ENCODE measurements at regions not wholly inside any gene's neighbourhood (a gene's known extent, or its start where the extent isn't known, plus 50 kb on each side); places are given as distances from the start of the nearest gene placed in this dataset.

- H3K9me3 Mint-ChIP-seq (ENCODE audit: unreplicated experiment), result peaks cover 4% of the 10 kb centered on the region
- DNase-seq, result peak; percentile 75
- H3K4me1 Mint-ChIP-seq (ENCODE audit: low read depth, unreplicated experiment), result peaks cover 42% of the 10 kb centered on the region
- no peak for TF ChIP-seq CTCF (IDR thresholded peaks at IDR 0.05; ENCODE audit: partially characterized antibody, unreplicated experiment)
- H3K27ac Mint-ChIP-seq (ENCODE audit: unreplicated experiment), result peak overlapping the region; percentile 99
- H3K36me3 Mint-ChIP-seq (ENCODE audit: unreplicated experiment), result peaks cover 5% of the 10 kb centered on the region
- H3K4me3 Mint-ChIP-seq (ENCODE audit: unreplicated experiment), result peak overlapping the region; percentile 68
- peaks cover 4% of the 10 kb centered on the region for H3K27me3 Mint-ChIP-seq (ENCODE audit: unreplicated experiment)
These were observed 75.0 kb upstream of the RNU6-1 start for GRCh38 chr15:67914537-67915460.

GRCh38 chr15:67915461-67916374 is 75.9 kb upstream of the RNU6-1 start:
- DNase-seq, result no peak
- peaks cover 6% of the 10 kb centered on the region for H3K27me3 Mint-ChIP-seq (ENCODE audit: unreplicated experiment)
- no peak for TF ChIP-seq CTCF (IDR thresholded peaks at IDR 0.05; ENCODE audit: partially characterized antibody, unreplicated experiment)
- H3K4me3 Mint-ChIP-seq (ENCODE audit: unreplicated experiment), result peak overlapping the region; percentile 68
- H3K36me3 Mint-ChIP-seq (ENCODE audit: unreplicated experiment), result peaks cover 5% of the 10 kb centered on the region
- peaks cover 42% of the 10 kb centered on the region for H3K4me1 Mint-ChIP-seq (ENCODE audit: low read depth, unreplicated experiment)
- peaks cover 6% of the 10 kb centered on the region for H3K9me3 Mint-ChIP-seq (ENCODE audit: unreplicated experiment)
- peak overlapping the region; percentile 99 for H3K27ac Mint-ChIP-seq (ENCODE audit: unreplicated experiment)

GRCh38 chr15:67916565-67916964 is 76.7 kb upstream of the RNU6-1 start:
- no peak for TF ChIP-seq CTCF (IDR thresholded peaks at IDR 0.05; ENCODE audit: partially characterized antibody, unreplicated experiment)
- Mint-ChIP-seq H3K27me3 (ENCODE audit: unreplicated experiment) (peaks cover 6% of the 10 kb centered on the region), H3K9me3 (ENCODE audit: unreplicated experiment) (peaks cover 6% of the 10 kb centered on the region), H3K27ac (ENCODE audit: unreplicated experiment) (peak overlapping the region; percentile 99), H3K4me3 (ENCODE audit: unreplicated experiment) (peak overlapping the region; percentile 13), H3K4me1 (ENCODE audit: low read depth, unreplicated experiment) (peaks cover 42% of the 10 kb centered on the region), H3K36me3 (ENCODE audit: unreplicated experiment) (peaks cover 3% of the 10 kb centered on the region)
- DNase-seq, result no peak

- Mint-ChIP-seq H3K36me3 (ENCODE audit: unreplicated experiment) (no peaks in the 10 kb centered on the region), H3K27ac (ENCODE audit: unreplicated experiment) (peak overlapping the region; percentile 99), H3K9me3 (ENCODE audit: unreplicated experiment) (peaks cover 4% of the 10 kb centered on the region), H3K4me1 (ENCODE audit: low read depth, unreplicated experiment) (peaks cover 42% of the 10 kb centered on the region), H3K27me3 (ENCODE audit: unreplicated experiment) (peaks cover 6% of the 10 kb centered on the region), H3K4me3 (ENCODE audit: unreplicated experiment) (peak overlapping the region; percentile 46)
- peak; percentile 73 for DNase-seq
- no peak for TF ChIP-seq CTCF (IDR thresholded peaks at IDR 0.05; ENCODE audit: partially characterized antibody, unreplicated experiment)
These were observed 77.2 kb upstream of the RNU6-1 start for GRCh38 chr15:67917037-67917436.
